A549 (cell line): ENCODE measurements at regions not wholly inside any gene's neighbourhood (a gene's known extent, or its start where the extent isn't known, plus 50 kb on each side); places are given as distances from the start of the nearest gene placed in this dataset.

Experiments used
- BHLHE40 ChIP-seq: IDR thresholded peaks from 2 replicates; pipeline ENCODE4 v1.6.1; 2012; ENCODE audit warnings: low read depth, low read length, inconsistent platforms
- MAFK ChIP-seq: fragments of 450-650 bp; IDR thresholded peaks from 2 replicates; pipeline ENCODE4 v1.6.1; 2014; ENCODE audit not compliant: partially characterized antibody
- MYC ChIP-seq: IDR thresholded peaks from 2 replicates; pipeline ENCODE4 v1.6.1; 2012; ENCODE audit warnings: mild to moderate bottlenecking, inconsistent platforms, low read length, improper control_type of control experiment, borderline replicate concordance
- PHF8 ChIP-seq: fragments of 200-600 bp; sonication (generic); IDR thresholded peaks from 2 replicates; pipeline ENCODE4 v1.6.1; 2016; ENCODE audit warnings: low read depth, mild to moderate bottlenecking, antibody characterized with exemption, moderate library complexity, borderline replicate concordance
- POLR2A ChIP-seq: IDR thresholded peaks from 2 replicates; pipeline ENCODE4 v1.6.1; 2012; ENCODE audit warnings: mild to moderate bottlenecking, low read length
- POLR2AphosphoS2 ChIP-seq: conservative IDR thresholded peaks from 2 replicates; pipeline ENCODE4 v1.6.1; 2012; ENCODE audit warnings: low read length, improper control_type of control experiment, inconsistent platforms
- RCOR1 ChIP-seq: fragments of 150-350 bp; IDR thresholded peaks from 2 replicates; pipeline ENCODE4 v1.6.1; 2014; ENCODE audit warnings: antibody characterized with exemption, low read length, low read depth
- RNF2 ChIP-seq: fragments of 200-600 bp; sonication (generic); IDR thresholded peaks from 2 replicates; pipeline ENCODE4 v1.6.1; 2016; ENCODE audit warnings: low read depth, mild to moderate bottlenecking, antibody characterized with exemption, moderate library complexity, borderline replicate concordance
- ZSCAN20 ChIP-seq: fragments of 250-450 bp; sonication (Bioruptor Pico); IDR thresholded peaks from 2 replicates; pipeline ENCODE4 v1.8.0; 2022; ENCODE audit warnings: mild to moderate bottlenecking, moderate library complexity
- TF ChIP-seq, protein P1 (sequence below): fragments of >200 bp; sonication (Bioruptor Twin); formaldehyde crosslinking; IDR thresholded peaks from 3 replicates; pipeline ENCODE4 v1.5.1; 2016
- TF ChIP-seq, protein P2 (sequence below): IDR thresholded peaks from 2 replicates; pipeline ENCODE4 v1.6.1; 2012

DNA sequence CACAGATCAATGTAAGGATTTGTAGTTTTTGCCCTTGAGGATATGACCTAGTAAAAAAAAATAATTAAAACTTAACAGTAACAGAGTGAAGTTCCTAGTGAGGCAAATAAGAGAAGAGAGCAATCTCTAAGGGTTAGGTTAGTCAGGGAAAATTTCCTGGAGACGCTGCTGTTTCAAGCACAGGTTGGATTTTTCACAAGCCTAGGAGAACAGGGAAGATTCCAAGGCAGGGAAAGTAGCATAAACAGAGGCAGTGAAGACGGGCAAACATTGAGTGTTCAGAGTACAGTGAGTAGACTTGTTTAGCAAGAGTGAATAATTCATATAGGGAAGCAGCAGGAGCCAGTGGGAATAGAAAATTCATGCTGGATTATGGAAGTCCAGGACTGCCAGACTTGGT, 212.8 kb downstream of the SPANXN3 start:
- TF ChIP-seq ZSCAN20 (CRISPR knock-in tag) (no peak), RNF2 (no peak), POLR2A (no peak), MYC (no peak), MAFK (no peak), RCOR1 (no peak), BHLHE40 (no peak), PHF8 (no peak), POLR2AphosphoS2 (no peak)
- TF ChIP-seq, protein P1, sequence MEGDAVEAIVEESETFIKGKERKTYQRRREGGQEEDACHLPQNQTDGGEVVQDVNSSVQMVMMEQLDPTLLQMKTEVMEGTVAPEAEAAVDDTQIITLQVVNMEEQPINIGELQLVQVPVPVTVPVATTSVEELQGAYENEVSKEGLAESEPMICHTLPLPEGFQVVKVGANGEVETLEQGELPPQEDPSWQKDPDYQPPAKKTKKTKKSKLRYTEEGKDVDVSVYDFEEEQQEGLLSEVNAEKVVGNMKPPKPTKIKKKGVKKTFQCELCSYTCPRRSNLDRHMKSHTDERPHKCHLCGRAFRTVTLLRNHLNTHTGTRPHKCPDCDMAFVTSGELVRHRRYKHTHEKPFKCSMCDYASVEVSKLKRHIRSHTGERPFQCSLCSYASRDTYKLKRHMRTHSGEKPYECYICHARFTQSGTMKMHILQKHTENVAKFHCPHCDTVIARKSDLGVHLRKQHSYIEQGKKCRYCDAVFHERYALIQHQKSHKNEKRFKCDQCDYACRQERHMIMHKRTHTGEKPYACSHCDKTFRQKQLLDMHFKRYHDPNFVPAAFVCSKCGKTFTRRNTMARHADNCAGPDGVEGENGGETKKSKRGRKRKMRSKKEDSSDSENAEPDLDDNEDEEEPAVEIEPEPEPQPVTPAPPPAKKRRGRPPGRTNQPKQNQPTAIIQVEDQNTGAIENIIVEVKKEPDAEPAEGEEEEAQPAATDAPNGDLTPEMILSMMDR = no peak
- TF ChIP-seq, protein P2, sequence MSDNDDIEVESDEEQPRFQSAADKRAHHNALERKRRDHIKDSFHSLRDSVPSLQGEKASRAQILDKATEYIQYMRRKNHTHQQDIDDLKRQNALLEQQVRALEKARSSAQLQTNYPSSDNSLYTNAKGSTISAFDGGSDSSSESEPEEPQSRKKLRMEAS = no peak
